H9 (cell line): ENCODE measurements at regions not wholly inside any gene's neighbourhood (a gene's known extent, or its start where the extent isn't known, plus 50 kb on each side); places are given as distances from the start of the nearest gene placed in this dataset.

Experiments
- DNase-seq: peaks from one replicate; pipeline ENCODE4 v3.0.0-alpha.2; 2017
- H2AFZ ChIP-seq: one replicate; pipeline ENCODE4 v1.6.1; 2013; ENCODE audit warnings: mild to moderate bottlenecking, low read length, control low read depth, moderate library complexity
- H2AK5ac ChIP-seq: 2 replicates; pipeline ENCODE4 v1.6.1; 2013; ENCODE audit warnings: low read length, control low read depth, mixed read lengths; ENCODE audit not compliant: insufficient read length
- H2BK120ac ChIP-seq: one replicate; pipeline ENCODE4 v1.6.1; 2013; ENCODE audit warnings: low read depth, mild to moderate bottlenecking, low read length, control low read depth, inconsistent platforms; ENCODE audit not compliant: poor library complexity, severe bottlenecking
- H2BK12ac ChIP-seq: 2 replicates; pipeline ENCODE4 v1.6.1; 2013; ENCODE audit warnings: low read length, control low read depth, mixed read lengths, low read depth; ENCODE audit not compliant: insufficient read length
- H2BK15ac ChIP-seq: 2 replicates; pipeline ENCODE4 v1.6.1; 2013; ENCODE audit warnings: low read depth, low read length, control low read depth
- H2BK20ac ChIP-seq: one replicate; pipeline ENCODE4 v1.6.1; 2013; ENCODE audit warnings: low read depth, mild to moderate bottlenecking, low read length, control low read depth, inconsistent platforms; ENCODE audit not compliant: poor library complexity, severe bottlenecking
- H2BK5ac ChIP-seq: 2 replicates; pipeline ENCODE4 v1.6.1; 2013; ENCODE audit warnings: low read length, control low read depth, mixed read lengths; ENCODE audit not compliant: insufficient read length
- H3K14ac ChIP-seq: 2 replicates; pipeline ENCODE4 v1.6.1; 2013; ENCODE audit warnings: low read length, control low read depth; ENCODE audit not compliant: insufficient read depth
- H3K18ac ChIP-seq: 2 replicates; pipeline ENCODE4 v1.6.1; 2013; ENCODE audit warnings: low read depth, mild to moderate bottlenecking, mixed read lengths, low read length, control low read depth; ENCODE audit not compliant: insufficient read length
- H3K23ac ChIP-seq: 2 replicates; pipeline ENCODE4 v1.6.1; 2013; ENCODE audit warnings: low read length, control low read depth, mixed read lengths, low read depth; ENCODE audit not compliant: insufficient read length
- H3K23me2 ChIP-seq: 2 replicates; pipeline ENCODE4 v1.6.1; 2013; ENCODE audit warnings: low read depth, mild to moderate bottlenecking, mixed read lengths, low read length, control low read depth; ENCODE audit not compliant: insufficient read length, poor library complexity, severe bottlenecking
- H3K27ac ChIP-seq: 2 replicates; pipeline ENCODE4 v1.5.1; 2013; ENCODE audit warnings: low read length, control low read depth, mixed read lengths, low read depth; ENCODE audit not compliant: insufficient read length
- H3K27me3 ChIP-seq: 2 replicates; pipeline ENCODE4 v1.6.1; 2013; ENCODE audit warnings: low read length, control low read depth, inconsistent platforms; ENCODE audit not compliant: insufficient read depth
- H3K4ac ChIP-seq: 2 replicates; pipeline ENCODE4 v1.6.1; 2013; ENCODE audit warnings: low read depth, mild to moderate bottlenecking, control low read depth, inconsistent platforms, low read length, moderate library complexity
- H3K4me1 ChIP-seq: 2 replicates; pipeline ENCODE4 v1.6.1; 2013; ENCODE audit warnings: low read length, control low read depth, inconsistent platforms; ENCODE audit not compliant: insufficient read depth
- H3K4me2 ChIP-seq: 2 replicates; pipeline ENCODE4 v1.6.1; 2013; ENCODE audit warnings: low read length, control low read depth, mixed read lengths; ENCODE audit not compliant: insufficient read length, insufficient read depth
- H3K56ac ChIP-seq: 2 replicates; pipeline ENCODE4 v1.6.1; 2013; ENCODE audit warnings: low read depth, mild to moderate bottlenecking, mixed read lengths, low read length, control low read depth; ENCODE audit not compliant: insufficient read length
- H3K79me1 ChIP-seq: 2 replicates; pipeline ENCODE4 v1.6.1; 2013; ENCODE audit warnings: low read depth, mild to moderate bottlenecking, moderate library complexity, low read length, control low read depth, inconsistent platforms; ENCODE audit not compliant: insufficient read depth, poor library complexity, severe bottlenecking
- H3K79me2 ChIP-seq: 2 replicates; pipeline ENCODE4 v1.6.1; 2013; ENCODE audit warnings: low read length, control low read depth, inconsistent platforms; ENCODE audit not compliant: insufficient read depth
- H3K9ac ChIP-seq: 2 replicates; pipeline ENCODE4 v1.6.1; 2013; ENCODE audit warnings: low read length, control low read depth, mixed read lengths; ENCODE audit not compliant: insufficient read length; ENCODE audit errors: extremely low read depth
- H3K9me3 ChIP-seq: one replicate; pipeline ENCODE4 v1.6.1; 2013; ENCODE audit warnings: low read depth, low read length, inconsistent platforms; ENCODE audit not compliant: control insufficient read depth
- H3T11ph ChIP-seq: one replicate; pipeline ENCODE4 v1.6.1; 2013; ENCODE audit warnings: mild to moderate bottlenecking, low read length, control low read depth, inconsistent platforms
- H4K20me1 ChIP-seq: one replicate; pipeline ENCODE4 v1.6.1; 2013; ENCODE audit not compliant: control insufficient read depth, insufficient read length, insufficient read depth
- H4K5ac ChIP-seq: 2 replicates; pipeline ENCODE4 v1.6.1; 2013; ENCODE audit warnings: low read depth, mild to moderate bottlenecking, mixed read lengths, low read length, control low read depth; ENCODE audit not compliant: insufficient read length
- H4K8ac ChIP-seq: replicated peaks from 2 replicates; pipeline ENCODE4 v1.6.1; 2013; ENCODE audit warnings: low read length, control low read depth, mixed read lengths, low read depth; ENCODE audit not compliant: insufficient read length
- H4K91ac ChIP-seq: 2 replicates; pipeline ENCODE4 v1.6.1; 2013; ENCODE audit warnings: low read depth, mild to moderate bottlenecking, moderate library complexity, mixed read lengths, low read length, control low read depth; ENCODE audit not compliant: insufficient read length
- H3K27ac Mint-ChIP-seq, 3 experiments: 2 replicates in 2 of 3; 3 replicates in 1 of 3; pipeline ENCODE4 v1.8.0; 2020 to 2021; ENCODE audit warnings: mixed read lengths in 3 of 3, mild to moderate bottlenecking in 1 of 3, moderate library complexity in 1 of 3
- H3K27me3 Mint-ChIP-seq: 2 replicates; pipeline ENCODE4 v1.8.0; 2021; ENCODE audit warnings: low read depth, mild to moderate bottlenecking, moderate library complexity, mixed read lengths
- H3K36me3 Mint-ChIP-seq, 3 experiments: 2 replicates in 2 of 3; 3 replicates in 1 of 3; pipeline ENCODE4 v1.8.0; 2020 to 2021; ENCODE audit warnings: low read depth in 3 of 3, mixed read lengths in 3 of 3; ENCODE audit not compliant: insufficient read depth in 1 of 3
- H3K4me1 Mint-ChIP-seq, 2 experiments: 2 replicates each; pipeline ENCODE4 v1.8.0; 2020; ENCODE audit warnings: mixed read lengths in 2 of 2
- H3K4me3 Mint-ChIP-seq, 2 experiments: 2 replicates in 1 of 2; 3 replicates in 1 of 2; pipeline ENCODE4 v1.8.0; 2020 to 2021; ENCODE audit warnings: mild to moderate bottlenecking in 2 of 2, mixed read lengths in 2 of 2, moderate library complexity in 1 of 2
- H3K9me3 Mint-ChIP-seq, 2 experiments: 2 replicates in 1 of 2; 3 replicates in 1 of 2; pipeline ENCODE4 v1.8.0; 2020; ENCODE audit warnings: mild to moderate bottlenecking in 2 of 2, mixed read lengths in 2 of 2, moderate library complexity in 1 of 2
- CTCF ChIP-seq: fragments of 200-600 bp; sonication (generic); conservative IDR thresholded peaks from 3 replicates; pipeline ENCODE4 v1.8.0; 2021; ENCODE audit warnings: antibody characterized with exemption, mild to moderate bottlenecking
- WGBS: extraction: QIAGEN DNeasy Blood & Tissue Kit; methylation state at CpG from one replicate; pipeline ENCODE4 v1.1.7; 2013; ENCODE audit warnings: missing lambda C conversion rate, low lambda C conversion rate, mixed read lengths; ENCODE audit not compliant: insufficient read length; ENCODE audit errors: extremely low coverage; 5-methylcytosine and 5-hydroxymethylcytosine counted together

- Histone ChIP-seq H2BK5ac (no peak overlapping the region), H3K23ac (no peak overlapping the region), H4K8ac (no peak overlapping the region), H3T11ph (no peak overlapping the region), H4K5ac (no peak overlapping the region), H3K18ac (no peak overlapping the region), H2BK15ac (no peak overlapping the region), H3K9ac (no peak overlapping the region), H3K9me3 (no peaks in the 10 kb centered on the region), H3K14ac (no peak overlapping the region), H3K27ac (no peak overlapping the region), H3K4me1 (peaks cover 8% of the 10 kb centered on the region), H2AK5ac (no peak overlapping the region), H3K23me2 (no peaks in the 10 kb centered on the region), H2BK20ac (no peak overlapping the region), H3K27me3 (no peaks in the 10 kb centered on the region; the same call in 1 of the 2 replicates), H3K4me2 (no peak overlapping the region), H2BK120ac (no peak overlapping the region), H3K4ac (no peak overlapping the region), H4K20me1 (no peaks in the 10 kb centered on the region), H2AFZ (no peak overlapping the region), H4K91ac (no peak overlapping the region), H3K79me2 (no peaks in the 10 kb centered on the region), H3K56ac (no peak overlapping the region), H3K79me1 (no peaks in the 10 kb centered on the region), H2BK12ac (no peak overlapping the region)
- Mint-ChIP-seq H3K9me3 (no peaks in the 10 kb centered on the region; a peak in 1 of 5 replicates), H3K4me1 (peaks cover 31 to 33% of the 10 kb centered on the region in 2 experiments), H3K27ac (0 out of 7 replicates have a peak overlapping the region, but pooled peaks of 1 of the 3 experiments have one; percentile 47), H3K4me3 (no peak overlapping the region), H3K36me3 (peaks cover 0 to 4% (median 2%) of the 10 kb centered on the region in 3 experiments; a peak in 3 of 7 replicates), H3K27me3 (peaks cover 30% of the 10 kb centered on the region)
- no peak for TF ChIP-seq CTCF
- no CpG with 5 or more reads among the region's 11 CpGs for WGBS
- no peak for DNase-seq
Observed at GRCh38 chr13:29947839-29948238, 97.4 kb upstream of the UBL3 start.
